ENCODE measurements at regions not wholly inside any gene's neighbourhood (a gene's known extent, or its start where the extent isn't known, plus 50 kb on each side); places are given as distances from the start of the nearest gene placed in this dataset.
"Not testable (repeated sequence)": the region's sequence is repeated elsewhere in the genome, so short reads cannot be mapped to it uniquely, and the experiment has no call there.

GRCh38 chr2:67164771-67165522 is 232.2 kb upstream of the ETAA1 start:
- Histone ChIP-seq H3K4me3 (ENCODE audit: low read depth, low read length) (no peak overlapping the region), H3K79me2 (no peaks in the 10 kb centered on the region), H3K36me3 (ENCODE audit: control insufficient read depth, insufficient read depth, low read length) (no peaks in the 10 kb centered on the region), H3K9ac (no peak overlapping the region), H2AFZ (no peak overlapping the region), H3K27ac (no peak overlapping the region), H3K4me1 (no peaks in the 10 kb centered on the region), H3K9me3 (ENCODE audit: control insufficient read depth, low read length) (no peaks in the 10 kb centered on the region), H3K4me2 (ENCODE audit: low read length) (no peak overlapping the region), H3K27me3 (ENCODE audit: control insufficient read depth, insufficient read depth, low read length) (no peaks in the 10 kb centered on the region)
- TF ChIP-seq CTCF (IDR thresholded peaks at IDR 0.05): no peak

- no peak for TF ChIP-seq CTCF (IDR thresholded peaks at IDR 0.05)
- Histone ChIP-seq H3K4me2 (ENCODE audit: low read length) (no peak overlapping the region), H3K4me3 (ENCODE audit: low read depth, low read length) (no peak overlapping the region)
Observed at GRCh38 chr2:67165523-67165990, 231.6 kb upstream of the ETAA1 start.

GRCh38 chr2:67166511-67166910 is 230.6 kb upstream of the ETAA1 start:
- H2AFZ ChIP-seq; H3K27me3 ChIP-seq (ENCODE audit: control insufficient read depth, insufficient read depth, low read length); H3K9ac ChIP-seq; H3K27ac ChIP-seq; H3K79me2 ChIP-seq; H3K9me3 ChIP-seq (ENCODE audit: control insufficient read depth, low read length); H3K4me3 ChIP-seq (ENCODE audit: low read depth, low read length); H3K4me1 ChIP-seq; H3K4me2 ChIP-seq (ENCODE audit: low read length); H3K36me3 ChIP-seq (ENCODE audit: control insufficient read depth, insufficient read depth, low read length): not testable (repeated sequence)

More at GRCh38 chr2:67165523-67165990, 231.6 kb upstream of the ETAA1 start:
- Histone ChIP-seq H3K4me1 (no peaks in the 10 kb centered on the region), H3K27ac (no peak overlapping the region), H3K79me2 (no peaks in the 10 kb centered on the region), H3K36me3 (ENCODE audit: control insufficient read depth, insufficient read depth, low read length) (no peaks in the 10 kb centered on the region), H3K9ac (no peak overlapping the region), H3K9me3 (ENCODE audit: control insufficient read depth, low read length) (no peaks in the 10 kb centered on the region), H3K27me3 (ENCODE audit: control insufficient read depth, insufficient read depth, low read length) (no peaks in the 10 kb centered on the region), H2AFZ (no peak overlapping the region)

GRCh38 chr2:67169417-67170140 is 227.6 kb upstream of the ETAA1 start:
- no peak overlapping the region for H2AFZ ChIP-seq
- no peak overlapping the region for H3K9ac ChIP-seq
- no peak overlapping the region for H3K4me2 ChIP-seq (ENCODE audit: low read length)
- H3K27me3 ChIP-seq (ENCODE audit: control insufficient read depth, insufficient read depth, low read length): no peaks in the 10 kb centered on the region
- no peaks in the 10 kb centered on the region for H3K36me3 ChIP-seq (ENCODE audit: control insufficient read depth, insufficient read depth, low read length)
- TF ChIP-seq CTCF (IDR thresholded peaks at IDR 0.05): no peak
- no peak overlapping the region for H3K4me3 ChIP-seq (ENCODE audit: low read depth, low read length)
- H3K4me1 ChIP-seq: no peaks in the 10 kb centered on the region
- no peaks in the 10 kb centered on the region for H3K79me2 ChIP-seq
- H3K27ac ChIP-seq: no peak overlapping the region
- no peaks in the 10 kb centered on the region for H3K9me3 ChIP-seq (ENCODE audit: control insufficient read depth, low read length)

GRCh38 chr2:67179526-67179925 is 217.6 kb upstream of the ETAA1 start:
- Histone ChIP-seq H3K4me2 (ENCODE audit: low read length) (no peak overlapping the region), H3K27ac (no peak overlapping the region), H3K4me3 (ENCODE audit: low read depth, low read length) (no peak overlapping the region), H3K79me2 (no peaks in the 10 kb centered on the region), H3K36me3 (ENCODE audit: control insufficient read depth, insufficient read depth, low read length) (no peaks in the 10 kb centered on the region), H3K4me1 (no peaks in the 10 kb centered on the region), H3K9me3 (ENCODE audit: control insufficient read depth, low read length) (no peaks in the 10 kb centered on the region), H2AFZ (no peak overlapping the region), H3K27me3 (ENCODE audit: control insufficient read depth, insufficient read depth, low read length) (no peaks in the 10 kb centered on the region), H3K9ac (no peak overlapping the region)
- TF ChIP-seq CTCF (IDR thresholded peaks at IDR 0.05): no peak
